A549 (cell line): ENCODE measurements at regions not wholly inside any gene's neighbourhood (a gene's known extent, or its start where the extent isn't known, plus 50 kb on each side); places are given as distances from the start of the nearest gene placed in this dataset.
A peak's percentile ranks its signal among the peaks of the same experiment; 100 is the strongest.

Experiments used
- ATAC-seq, 2 experiments: fragments of 200-7000 bp in 1 of 2; fragments of >200 bp in 1 of 2; cut with Nextera tagmentation in 1 of 2; cut with Tn5 transposase in 1 of 2; 3 replicates each; pipeline versions ENCODE4 v1.8.0 to v1.9.1; 2018 to 2020; ENCODE audit warnings: mild to moderate bottlenecking in 1 of 2, moderate library complexity in 1 of 2
- CTCF ChIA-PET: fragments of 300-600 bp; sonication (Branson Sonifier 250); formaldehyde crosslinking; extraction: SDS; loops from one replicate; lab custom pipeline; 2021; ENCODE audit warnings: antibody characterized with exemption, inconsistent platforms; lab: Yijun Ruan, JAX
- POLR2A ChIA-PET: fragments of 350-600 bp; formaldehyde crosslinking; extraction: SDS; loops from one replicate; lab custom pipeline; 2021; ENCODE audit warnings: antibody characterized with exemption, inconsistent platforms; lab: Yijun Ruan, JAX
- DNase-seq, 2 experiments: peaks; one replicate each; pipeline versions ENCODE4 v3.0.0 to v3.0.0-alpha.2; 2011 to 2016; ENCODE audit warnings: low read depth in 1 of 2, low spot score in 1 of 2
- FAIRE-seq: peaks from 2 replicates; lab custom pipeline; 2011; peaks lifted over from hg19 to GRCh38; lab: Jason Lieb, UNC
- H3K27ac ChIP-seq, 2 experiments: fragments of >200 bp; sonication (Bioruptor Twin); formaldehyde crosslinking; 3 replicates each; pipeline ENCODE4 v1.5.1; 2016 to 2017
- H3K4me1 ChIP-seq: fragments of >200 bp; sonication (Bioruptor Twin); formaldehyde crosslinking; 3 replicates; pipeline ENCODE4 v1.6.1; 2016
- H3K4me2 ChIP-seq: fragments of >200 bp; sonication (Bioruptor Twin); formaldehyde crosslinking; 3 replicates; pipeline ENCODE4 v1.6.1; 2016
- H3K4me3 ChIP-seq: fragments of >200 bp; sonication (Bioruptor Twin); formaldehyde crosslinking; 3 replicates; pipeline ENCODE4 v1.5.1; 2016
- H3K9me3 ChIP-seq: fragments of >200 bp; sonication (Bioruptor Twin); formaldehyde crosslinking; 3 replicates; pipeline ENCODE4 v1.6.1; 2016
- BCL3 ChIP-seq: fragments of >200 bp; sonication (Bioruptor Twin); formaldehyde crosslinking; IDR thresholded peaks from 3 replicates; pipeline ENCODE4 v1.6.1; 2016
- BHLHE40 ChIP-seq: IDR thresholded peaks from 2 replicates; pipeline ENCODE4 v1.6.1; 2012; ENCODE audit warnings: low read depth, low read length, inconsistent platforms
- CBX8 ChIP-seq: fragments of 200-600 bp; sonication (generic); IDR thresholded peaks from 2 replicates; pipeline ENCODE4 v1.6.1; 2016
- CEBPB ChIP-seq, 2 experiments: fragments of >200 bp in 1 of 2; sonication (Bioruptor Twin) in 1 of 2; formaldehyde crosslinking in 1 of 2; IDR thresholded peaks; 2 replicates each; pipeline ENCODE4 v1.6.1; 2012 to 2016
- ESRRA ChIP-seq: fragments of 150-350 bp; IDR thresholded peaks from 2 replicates; pipeline ENCODE4 v1.6.1; 2014; ENCODE audit warnings: mild to moderate bottlenecking, low read length, borderline replicate concordance
- FOSL2 ChIP-seq, 2 experiments: fragments of 450-650 bp in 1 of 2; fragments of >200 bp in 1 of 2; sonication (Bioruptor Twin) in 1 of 2; formaldehyde crosslinking; IDR thresholded peaks; 2 replicates each; pipeline versions ENCODE4 v1.5.0 to v1.6.1; 2016 to 2020; ENCODE audit warnings: mild to moderate bottlenecking in 1 of 2, moderate library complexity in 1 of 2
- FOXS1 ChIP-seq: fragments of 250-450 bp; sonication (Bioruptor Pico); IDR thresholded peaks from 2 replicates; pipeline ENCODE4 v1.5.0; 2020; ENCODE audit warnings: mild to moderate bottlenecking, moderate library complexity
- GATA3 ChIP-seq: IDR thresholded peaks from 2 replicates; pipeline ENCODE4 v1.6.1; 2012; ENCODE audit warnings: borderline replicate concordance
- HDAC2 ChIP-seq: fragments of 200-600 bp; sonication (generic); IDR thresholded peaks from 2 replicates; pipeline ENCODE4 v1.6.1; 2016
- HES2 ChIP-seq: fragments of >200 bp; sonication (Bioruptor Twin); formaldehyde crosslinking; IDR thresholded peaks from 2 replicates; pipeline ENCODE4 v1.6.1; 2016
- KDM5A ChIP-seq: fragments of 200-600 bp; sonication (generic); IDR thresholded peaks from 2 replicates; pipeline ENCODE4 v1.6.1; 2016; ENCODE audit warnings: antibody characterized with exemption, mild to moderate bottlenecking
- NFE2L2 ChIP-seq: fragments of 150-350 bp; conservative IDR thresholded peaks from 2 replicates; pipeline ENCODE4 v1.6.1; 2014; ENCODE audit warnings: low read length
- NPAS2 ChIP-seq: fragments of 250-450 bp; sonication (Bioruptor Pico); IDR thresholded peaks from 2 replicates; pipeline ENCODE4 v1.8.0; 2022; ENCODE audit warnings: mild to moderate bottlenecking, moderate library complexity, borderline replicate concordance
- PHF8 ChIP-seq: fragments of 200-600 bp; sonication (generic); IDR thresholded peaks from 2 replicates; pipeline ENCODE4 v1.6.1; 2016; ENCODE audit warnings: low read depth, mild to moderate bottlenecking, antibody characterized with exemption, moderate library complexity, borderline replicate concordance
- POLR2AphosphoS2 ChIP-seq: conservative IDR thresholded peaks from 2 replicates; pipeline ENCODE4 v1.6.1; 2012; ENCODE audit warnings: low read length, improper control_type of control experiment, inconsistent platforms
- RAD21 ChIP-seq, 2 experiments: fragments of >200 bp in 1 of 2; sonication (Bioruptor Twin) in 1 of 2; formaldehyde crosslinking in 1 of 2; IDR thresholded peaks in 1 of 2; conservative IDR thresholded peaks in 1 of 2; 2 replicates in 1 of 2; 3 replicates in 1 of 2; pipeline ENCODE4 v1.6.1; 2012 to 2018; ENCODE audit warnings: inconsistent platforms in 1 of 2
- RARB ChIP-seq: fragments of 250-450 bp; sonication (Bioruptor Pico); IDR thresholded peaks from 2 replicates; pipeline ENCODE4 v1.8.0; 2021; ENCODE audit warnings: mild to moderate bottlenecking, moderate library complexity
- SMC3 ChIP-seq: fragments of >200 bp; sonication (Bioruptor Twin); formaldehyde crosslinking; IDR thresholded peaks from 3 replicates; pipeline ENCODE4 v1.6.1; 2018; ENCODE audit warnings: inconsistent platforms
- ZC3H11A ChIP-seq: fragments of 450-650 bp; IDR thresholded peaks from 2 replicates; pipeline ENCODE4 v1.6.1; 2014; ENCODE audit warnings: antibody characterized with exemption, mild to moderate bottlenecking
- ZFP36 ChIP-seq: fragments of 450-650 bp; IDR thresholded peaks from 2 replicates; pipeline ENCODE4 v1.6.1; 2014; ENCODE audit warnings: borderline replicate concordance; ENCODE audit not compliant: partially characterized antibody
- WGBS: methylation state at CpG from one replicate; pipeline ENCODE4 v1.1.6; 2017; ENCODE audit errors: missing lambda C conversion rate; 5-methylcytosine and 5-hydroxymethylcytosine counted together
- TF ChIP-seq, protein P1 (sequence below): fragments of 200-600 bp; sonication (generic); IDR thresholded peaks from 2 replicates; pipeline ENCODE4 v1.6.1; 2016; ENCODE audit warnings: antibody characterized with exemption, mild to moderate bottlenecking, moderate library complexity

DNA sequence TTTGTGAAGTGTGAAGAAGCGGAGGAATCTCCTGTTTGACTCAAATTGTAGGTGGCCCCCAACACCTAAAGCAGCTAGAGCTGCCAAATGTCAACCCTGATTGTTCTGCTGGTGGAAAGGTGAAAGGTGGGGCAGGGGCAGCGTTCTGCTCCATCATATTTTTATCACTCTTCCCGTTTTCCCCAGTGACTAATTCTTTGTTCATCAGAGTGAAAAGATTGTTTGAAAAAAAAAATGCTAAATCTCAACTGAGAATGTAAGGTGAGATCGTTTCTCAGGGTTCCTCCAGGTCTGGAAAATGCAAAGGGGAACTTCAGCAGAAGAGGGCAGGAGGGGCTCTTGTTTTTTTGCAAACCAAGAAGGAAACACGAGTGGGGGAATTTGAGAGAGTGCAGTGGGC lies 137.7 kb downstream of the MN1 start:
- ChIA-PET CTCF (no interaction called here), POLR2A (no interaction called here)
- Histone ChIP-seq H3K27ac (peak overlapping the region in 1 of 2 experiments; percentile 70; a peak in 2 of 6 replicates), H3K9me3 (no peaks in the 10 kb centered on the region), H3K4me3 (no peak overlapping the region), H3K4me1 (peaks cover 17% of the 10 kb centered on the region), H3K4me2 (no peak overlapping the region)
- no peak for DNase-seq
- 31% methylated on average over 5 of the region's 5 CpGs for WGBS
- TF ChIP-seq SMC3, result no peak
- no peak for TF ChIP-seq ZC3H11A
- TF ChIP-seq CBX8, result no peak
- no peak for TF ChIP-seq ZFP36
- no peak for TF ChIP-seq CEBPB (IDR thresholded peaks at IDR 0.05)
- no peak for TF ChIP-seq KDM5A
- no peak for TF ChIP-seq POLR2AphosphoS2
- TF ChIP-seq FOXS1 (CRISPR knock-in tag), result no peak
- no peak for TF ChIP-seq PHF8
- no peak for TF ChIP-seq RARB (CRISPR knock-in tag)
- no peak for TF ChIP-seq NPAS2 (CRISPR knock-in tag)
- TF ChIP-seq BHLHE40, result no peak
- no peak for TF ChIP-seq HES2
- TF ChIP-seq RAD21 (conservative IDR thresholded peaks at IDR 0.05 in 1 of 2, IDR thresholded peaks at IDR 0.05 in 1 of 2), result no peak
- TF ChIP-seq ESRRA, result no peak
- no peak for FAIRE-seq
- no peak for ATAC-seq

DNA sequence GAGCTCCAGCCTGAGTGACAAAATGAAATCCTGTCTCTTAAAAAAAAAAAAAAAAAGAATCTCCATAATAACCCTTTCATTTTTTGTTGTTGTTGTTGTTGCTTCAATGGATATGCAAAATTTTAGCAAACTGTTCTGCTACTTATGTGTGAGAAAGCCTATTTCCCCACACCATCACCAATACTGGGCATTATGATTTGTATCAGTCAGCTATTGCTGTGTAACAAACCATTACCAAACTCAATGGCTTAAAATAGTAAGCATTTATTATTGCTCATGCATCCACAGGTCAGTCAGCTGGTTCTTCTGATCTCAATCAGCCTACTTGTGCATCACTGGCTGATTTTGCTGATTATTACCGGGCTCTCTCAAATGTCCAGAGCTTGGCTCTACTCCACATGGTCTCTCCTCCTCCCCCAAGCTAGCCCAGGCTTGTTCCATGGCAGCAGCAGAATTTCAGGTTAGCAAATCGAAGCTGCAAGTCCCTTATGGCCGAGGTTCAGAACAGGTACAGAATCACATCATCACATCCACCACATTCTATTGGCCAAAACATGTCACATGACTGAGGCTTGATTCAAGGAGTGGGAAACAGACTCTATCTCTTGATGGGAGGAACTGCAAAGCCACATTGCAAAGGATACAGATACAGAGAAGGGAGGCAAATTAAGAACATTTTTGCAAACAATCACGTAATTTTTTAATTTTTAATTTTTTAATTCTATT lies 135.1 kb downstream of the MN1 start:
- H3K4me2 ChIP-seq, result no peak overlapping the region
- no peaks in the 10 kb centered on the region for H3K9me3 ChIP-seq
- H3K4me1 ChIP-seq, result peaks cover 40% of the 10 kb centered on the region
- ChIA-PET POLR2A (no interaction called here), CTCF (interaction anchor here (1.2 kb wide), 2 partner anchors 15 to 24 kb away, joined by 3 to 4 read pairs; no protein-coding TSS in a partner anchor)
- no peak for ATAC-seq
- H3K4me3 ChIP-seq, result no peak overlapping the region
- WGBS, result 71% methylated on average over 4 of the region's 4 CpGs
- FAIRE-seq, result no peak
- TF ChIP-seq NFE2L2, result no peak
- no peak for TF ChIP-seq HDAC2
- no peak for TF ChIP-seq BCL3
- no peak for TF ChIP-seq ZFP36
- TF ChIP-seq, protein P1, sequence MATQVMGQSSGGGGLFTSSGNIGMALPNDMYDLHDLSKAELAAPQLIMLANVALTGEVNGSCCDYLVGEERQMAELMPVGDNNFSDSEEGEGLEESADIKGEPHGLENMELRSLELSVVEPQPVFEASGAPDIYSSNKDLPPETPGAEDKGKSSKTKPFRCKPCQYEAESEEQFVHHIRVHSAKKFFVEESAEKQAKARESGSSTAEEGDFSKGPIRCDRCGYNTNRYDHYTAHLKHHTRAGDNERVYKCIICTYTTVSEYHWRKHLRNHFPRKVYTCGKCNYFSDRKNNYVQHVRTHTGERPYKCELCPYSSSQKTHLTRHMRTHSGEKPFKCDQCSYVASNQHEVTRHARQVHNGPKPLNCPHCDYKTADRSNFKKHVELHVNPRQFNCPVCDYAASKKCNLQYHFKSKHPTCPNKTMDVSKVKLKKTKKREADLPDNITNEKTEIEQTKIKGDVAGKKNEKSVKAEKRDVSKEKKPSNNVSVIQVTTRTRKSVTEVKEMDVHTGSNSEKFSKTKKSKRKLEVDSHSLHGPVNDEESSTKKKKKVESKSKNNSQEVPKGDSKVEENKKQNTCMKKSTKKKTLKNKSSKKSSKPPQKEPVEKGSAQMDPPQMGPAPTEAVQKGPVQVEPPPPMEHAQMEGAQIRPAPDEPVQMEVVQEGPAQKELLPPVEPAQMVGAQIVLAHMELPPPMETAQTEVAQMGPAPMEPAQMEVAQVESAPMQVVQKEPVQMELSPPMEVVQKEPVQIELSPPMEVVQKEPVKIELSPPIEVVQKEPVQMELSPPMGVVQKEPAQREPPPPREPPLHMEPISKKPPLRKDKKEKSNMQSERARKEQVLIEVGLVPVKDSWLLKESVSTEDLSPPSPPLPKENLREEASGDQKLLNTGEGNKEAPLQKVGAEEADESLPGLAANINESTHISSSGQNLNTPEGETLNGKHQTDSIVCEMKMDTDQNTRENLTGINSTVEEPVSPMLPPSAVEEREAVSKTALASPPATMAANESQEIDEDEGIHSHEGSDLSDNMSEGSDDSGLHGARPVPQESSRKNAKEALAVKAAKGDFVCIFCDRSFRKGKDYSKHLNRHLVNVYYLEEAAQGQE, result no peak
- no peak for TF ChIP-seq GATA3
- no peak for TF ChIP-seq FOSL2 (IDR thresholded peaks at IDR 0.05)
- no peak for TF ChIP-seq FOSL2 (CRISPR knock-in tag; IDR thresholded peaks at IDR 0.05)
- no peak for TF ChIP-seq ZC3H11A
- TF ChIP-seq SMC3, result no peak
- no peak overlapping the region for H3K27ac ChIP-seq
- no peak for DNase-seq
